ENCODE measurements at regions not wholly inside any gene's neighbourhood (a gene's known extent, or its start where the extent isn't known, plus 50 kb on each side); places are given as distances from the start of the nearest gene placed in this dataset.

- no peak overlapping the region for H3K4me2 ChIP-seq (ENCODE audit: low read length)
- H3K9me3 ChIP-seq (ENCODE audit: insufficient read depth, low read length) = no peaks in the 10 kb centered on the region
- H3K27me3 ChIP-seq (ENCODE audit: low read depth, low read length) = no peaks in the 10 kb centered on the region
- H3K9ac ChIP-seq (ENCODE audit: low read length) = no peak overlapping the region
- H4K20me1 ChIP-seq (ENCODE audit: insufficient read depth, low read length) = no peaks in the 10 kb centered on the region
- TF ChIP-seq CTCF (IDR thresholded peaks at IDR 0.05; ENCODE audit: low read depth, low read length) (no peak), EZH2phosphoT487 (IDR thresholded peaks at IDR 0.05; ENCODE audit: low read depth) (no peak)
- no peaks in the 10 kb centered on the region for H3K79me2 ChIP-seq (ENCODE audit: low read length)
- no peak overlapping the region for H3K27ac ChIP-seq (ENCODE audit: low read length)
- H3K4me1 ChIP-seq (ENCODE audit: low read length) = no peaks in the 10 kb centered on the region
- H3K4me3 ChIP-seq (ENCODE audit: low read length) = no peak overlapping the region
- no peak overlapping the region for H2AFZ ChIP-seq (ENCODE audit: low read depth, low read length)
- H3K36me3 ChIP-seq (replicated peaks; ENCODE audit: low read depth, low read length) = no peaks in the 10 kb centered on the region
Observed at GRCh38 chr15:97840501-97840900, 120.0 kb upstream of the ARRDC4 start.

- no peak overlapping the region for H3K4me2 ChIP-seq (ENCODE audit: low read length)
- H3K9ac ChIP-seq (ENCODE audit: low read length) = no peak overlapping the region
- H3K36me3 ChIP-seq (replicated peaks; ENCODE audit: low read depth, low read length) = no peaks in the 10 kb centered on the region
- H3K4me3 ChIP-seq (ENCODE audit: low read length) = no peak overlapping the region
- H4K20me1 ChIP-seq (ENCODE audit: insufficient read depth, low read length) = no peaks in the 10 kb centered on the region
- H3K79me2 ChIP-seq (ENCODE audit: low read length) = no peaks in the 10 kb centered on the region
- no peaks in the 10 kb centered on the region for H3K4me1 ChIP-seq (ENCODE audit: low read length)
- no peak overlapping the region for H3K27ac ChIP-seq (ENCODE audit: low read length)
- H3K27me3 ChIP-seq (ENCODE audit: low read depth, low read length) = no peaks in the 10 kb centered on the region
- no peaks in the 10 kb centered on the region for H3K9me3 ChIP-seq (ENCODE audit: insufficient read depth, low read length)
- no peak overlapping the region for H2AFZ ChIP-seq (ENCODE audit: low read depth, low read length)
- no peak for TF ChIP-seq CTCF (IDR thresholded peaks at IDR 0.05; ENCODE audit: low read depth, low read length)
- no peak for TF ChIP-seq EZH2phosphoT487 (IDR thresholded peaks at IDR 0.05; ENCODE audit: low read depth)
Observed at GRCh38 chr15:97841558-97841957, 118.9 kb upstream of the ARRDC4 start.

GRCh38 chr15:97849183-97849582 lies 111.3 kb upstream of the ARRDC4 start:
- no peak overlapping the region for H3K4me2 ChIP-seq (ENCODE audit: low read length)
- no peak overlapping the region for H3K27ac ChIP-seq (ENCODE audit: low read length)
- no peaks in the 10 kb centered on the region for H4K20me1 ChIP-seq (ENCODE audit: insufficient read depth, low read length)
- no peaks in the 10 kb centered on the region for H3K4me1 ChIP-seq (ENCODE audit: low read length)
- H3K27me3 ChIP-seq (ENCODE audit: low read depth, low read length) = no peaks in the 10 kb centered on the region
- TF ChIP-seq EZH2phosphoT487 (IDR thresholded peaks at IDR 0.05; ENCODE audit: low read depth) (no peak), CTCF (IDR thresholded peaks at IDR 0.05; ENCODE audit: low read depth, low read length) (no peak)
- no peak overlapping the region for H3K4me3 ChIP-seq (ENCODE audit: low read length)
- no peak overlapping the region for H2AFZ ChIP-seq (ENCODE audit: low read depth, low read length)
- H3K36me3 ChIP-seq (replicated peaks; ENCODE audit: low read depth, low read length) = no peaks in the 10 kb centered on the region
- H3K9me3 ChIP-seq (ENCODE audit: insufficient read depth, low read length) = no peaks in the 10 kb centered on the region
- H3K79me2 ChIP-seq (ENCODE audit: low read length) = no peaks in the 10 kb centered on the region
- H3K9ac ChIP-seq (ENCODE audit: low read length) = no peak overlapping the region

- H3K27me3 ChIP-seq (ENCODE audit: low read depth, low read length) = no peaks in the 10 kb centered on the region
- H3K27ac ChIP-seq (ENCODE audit: low read length) = no peak overlapping the region
- no peaks in the 10 kb centered on the region for H3K4me1 ChIP-seq (ENCODE audit: low read length)
- H3K36me3 ChIP-seq (replicated peaks; ENCODE audit: low read depth, low read length) = no peaks in the 10 kb centered on the region
- no peak overlapping the region for H3K9ac ChIP-seq (ENCODE audit: low read length)
- H4K20me1 ChIP-seq (ENCODE audit: insufficient read depth, low read length) = no peaks in the 10 kb centered on the region
- TF ChIP-seq CTCF (IDR thresholded peaks at IDR 0.05; ENCODE audit: low read depth, low read length) (no peak), EZH2phosphoT487 (IDR thresholded peaks at IDR 0.05; ENCODE audit: low read depth) (no peak)
- no peak overlapping the region for H2AFZ ChIP-seq (ENCODE audit: low read depth, low read length)
- no peaks in the 10 kb centered on the region for H3K9me3 ChIP-seq (ENCODE audit: insufficient read depth, low read length)
- H3K4me3 ChIP-seq (ENCODE audit: low read length) = no peak overlapping the region
- no peak overlapping the region for H3K4me2 ChIP-seq (ENCODE audit: low read length)
- H3K79me2 ChIP-seq (ENCODE audit: low read length) = no peaks in the 10 kb centered on the region
Observed at GRCh38 chr15:97858296-97858695, 102.2 kb upstream of the ARRDC4 start.

All from OCI-LY3 (cell line).